ENCODE measurements at regions not wholly inside any gene's neighbourhood (a gene's known extent, or its start where the extent isn't known, plus 50 kb on each side); places are given as distances from the start of the nearest gene placed in this dataset.

DNA sequence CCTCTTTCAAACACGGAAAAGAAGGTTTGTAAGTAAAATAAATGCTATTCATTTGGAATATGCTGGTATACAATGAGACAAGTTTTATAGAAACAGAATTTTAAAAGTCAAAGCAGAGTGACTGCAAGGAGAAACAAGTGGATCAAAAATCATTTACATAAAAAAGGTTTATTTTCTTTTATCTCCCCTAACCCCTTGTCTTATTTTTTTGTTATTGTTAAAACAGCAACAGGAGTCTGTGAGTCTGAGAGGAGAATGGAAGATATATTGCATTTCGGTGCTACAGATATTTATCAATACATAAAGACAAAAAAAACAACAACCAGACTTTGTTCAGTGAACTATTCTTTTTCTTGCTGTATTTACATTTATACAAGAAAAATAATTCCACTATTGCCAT lies 1116.4 kb downstream of the OTOL1 start (continued):
- TF ChIP-seq, protein P1, sequence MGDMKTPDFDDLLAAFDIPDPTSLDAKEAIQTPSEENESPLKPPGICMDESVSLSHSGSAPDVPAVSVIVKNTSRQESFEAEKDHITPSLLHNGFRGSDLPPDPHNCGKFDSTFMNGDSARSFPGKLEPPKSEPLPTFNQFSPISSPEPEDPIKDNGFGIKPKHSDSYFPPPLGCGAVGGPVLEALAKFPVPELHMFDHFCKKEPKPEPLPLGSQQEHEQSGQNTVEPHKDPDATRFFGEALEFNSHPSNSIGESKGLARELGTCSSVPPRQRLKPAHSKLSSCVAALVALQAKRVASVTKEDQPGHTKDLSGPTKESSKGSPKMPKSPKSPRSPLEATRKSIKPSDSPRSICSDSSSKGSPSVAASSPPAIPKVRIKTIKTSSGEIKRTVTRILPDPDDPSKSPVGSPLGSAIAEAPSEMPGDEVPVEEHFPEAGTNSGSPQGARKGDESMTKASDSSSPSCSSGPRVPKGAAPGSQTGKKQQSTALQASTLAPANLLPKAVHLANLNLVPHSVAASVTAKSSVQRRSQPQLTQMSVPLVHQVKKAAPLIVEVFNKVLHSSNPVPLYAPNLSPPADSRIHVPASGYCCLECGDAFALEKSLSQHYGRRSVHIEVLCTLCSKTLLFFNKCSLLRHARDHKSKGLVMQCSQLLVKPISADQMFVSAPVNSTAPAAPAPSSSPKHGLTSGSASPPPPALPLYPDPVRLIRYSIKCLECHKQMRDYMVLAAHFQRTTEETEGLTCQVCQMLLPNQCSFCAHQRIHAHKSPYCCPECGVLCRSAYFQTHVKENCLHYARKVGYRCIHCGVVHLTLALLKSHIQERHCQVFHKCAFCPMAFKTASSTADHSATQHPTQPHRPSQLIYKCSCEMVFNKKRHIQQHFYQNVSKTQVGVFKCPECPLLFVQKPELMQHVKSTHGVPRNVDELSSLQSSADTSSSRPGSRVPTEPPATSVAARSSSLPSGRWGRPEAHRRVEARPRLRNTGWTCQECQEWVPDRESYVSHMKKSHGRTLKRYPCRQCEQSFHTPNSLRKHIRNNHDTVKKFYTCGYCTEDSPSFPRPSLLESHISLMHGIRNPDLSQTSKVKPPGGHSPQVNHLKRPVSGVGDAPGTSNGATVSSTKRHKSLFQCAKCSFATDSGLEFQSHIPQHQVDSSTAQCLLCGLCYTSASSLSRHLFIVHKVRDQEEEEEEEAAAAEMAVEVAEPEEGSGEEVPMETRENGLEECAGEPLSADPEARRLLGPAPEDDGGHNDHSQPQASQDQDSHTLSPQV (IDR thresholded peaks at IDR 0.05): no peak
- TF ChIP-seq MCM7 (IDR thresholded peaks at IDR 0.05) (no peak), PPARD (CRISPR knock-in tag; IDR thresholded peaks at IDR 0.05) (no peak), ZNF133 (CRISPR knock-in tag; IDR thresholded peaks at IDR 0.05) (no peak)

DNA sequence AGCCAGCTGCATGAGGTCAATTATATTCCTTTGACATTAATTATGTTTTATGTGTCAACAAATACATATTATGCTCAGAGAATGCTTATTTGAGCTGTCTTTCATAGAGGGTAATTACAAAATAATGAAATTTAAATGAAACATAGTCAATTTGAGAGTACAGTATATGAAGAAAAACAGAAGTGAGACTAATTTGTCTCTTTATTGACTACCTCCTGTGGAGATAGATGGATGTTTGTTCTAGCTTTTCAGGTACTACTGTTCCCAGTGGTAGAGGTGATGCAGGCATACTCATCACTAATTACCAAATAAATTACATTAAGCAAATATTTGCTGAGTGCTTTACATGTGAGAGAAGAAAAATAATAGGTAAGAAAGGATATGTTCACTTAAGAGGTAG lies 1129.6 kb downstream of the OTOL1 start:
- no TSS peak for BruUV-seq (replicated peaks)
- DNase-seq (ENCODE audit: extremely low read depth in 1 of 4, low spot score in 3 of 4) (no peak), ATAC-seq (no peak), FAIRE-seq (no peak)
- Histone ChIP-seq H3K9ac (ENCODE audit: insufficient read depth in 1 of 2, low read depth in 2 of 2, low read length in 2 of 2) (no peak overlapping the region), H3K27me3 (ENCODE audit: control insufficient read depth in 2 of 2, insufficient read depth in 2 of 2, low read length in 2 of 2) (no peaks in the 10 kb centered on the region), H4K20me1 (replicated peaks; ENCODE audit: control insufficient read depth, insufficient read depth, low read length) (no peaks in the 10 kb centered on the region), H3K36me3 (ENCODE audit: control insufficient read depth, insufficient read depth, low read length) (no peaks in the 10 kb centered on the region), H3K4me1 (replicated peaks in 1 of 2; ENCODE audit: control insufficient read depth in 2 of 2, insufficient read depth in 2 of 2, low read length in 2 of 2) (no peaks in the 10 kb centered on the region), H3K27ac (ENCODE audit: extremely low read depth, low read depth, low read length) (no peak overlapping the region), H3K9me1 (ENCODE audit: control insufficient read depth, insufficient read depth, low read length) (no peaks in the 10 kb centered on the region), H3K4me3 (no peak overlapping the region), H2AFZ (ENCODE audit: low read depth, low read length) (no peak overlapping the region), H3K79me2 (ENCODE audit: control insufficient read depth, insufficient read depth, low read length) (no peaks in the 10 kb centered on the region), H3K4me2 (ENCODE audit: insufficient read depth, low read length) (no peak overlapping the region), H3K9me3 (replicated peaks; ENCODE audit: control insufficient read depth, insufficient read depth, low read depth, low read length) (no peaks in the 10 kb centered on the region)
- CTCF ChIA-PET (ENCODE audit: low intra/inter-chr PET ratio): no interaction called here
- intact Hi-C loops (cut with micrococcal nuclease) (no loop called here), in situ Hi-C loops (cut with MboI) (no loop called here)
- POLR2A ChIA-PET: no interaction called here
- TF ChIP-seq ZNF212 (CRISPR knock-in tag; IDR thresholded peaks at IDR 0.05): no peak
- no peak for TF ChIP-seq ZNF239 (CRISPR knock-in tag; IDR thresholded peaks at IDR 0.05)
- TF ChIP-seq NRF1 (conservative IDR thresholded peaks at IDR 0.05 in 1 of 2, IDR thresholded peaks at IDR 0.05 in 1 of 2): no peak
- no peak for TF ChIP-seq RAD21 (CRISPR knock-in tag; conservative IDR thresholded peaks at IDR 0.05 in 1 of 2, IDR thresholded peaks at IDR 0.05 in 1 of 2)
- TF ChIP-seq PURB (CRISPR knock-in tag; IDR thresholded peaks at IDR 0.05; ENCODE audit: low read depth): no peak
- no peak for TF ChIP-seq DPF2 (IDR thresholded peaks at IDR 0.05)
- no peak for TF ChIP-seq STAG1 (CRISPR knock-in tag; IDR thresholded peaks at IDR 0.05; ENCODE audit: borderline replicate concordance)
- TF ChIP-seq RBBP5 (IDR thresholded peaks at IDR 0.05; ENCODE audit: borderline replicate concordance, insufficient read depth, low read length, poor library complexity, severe bottlenecking): no peak
- TF ChIP-seq KLF10 (CRISPR knock-in tag; IDR thresholded peaks at IDR 0.05): no peak
- no peak for TF ChIP-seq HNRNPLL (IDR thresholded peaks at IDR 0.05; ENCODE audit: low read depth, low read length, poor library complexity, severe bottlenecking)
- no peak for TF ChIP-seq XRCC4 (IDR thresholded peaks at IDR 0.05; ENCODE audit: extremely low read depth, insufficient read depth, insufficient read length)
- TF ChIP-seq, protein P2, sequence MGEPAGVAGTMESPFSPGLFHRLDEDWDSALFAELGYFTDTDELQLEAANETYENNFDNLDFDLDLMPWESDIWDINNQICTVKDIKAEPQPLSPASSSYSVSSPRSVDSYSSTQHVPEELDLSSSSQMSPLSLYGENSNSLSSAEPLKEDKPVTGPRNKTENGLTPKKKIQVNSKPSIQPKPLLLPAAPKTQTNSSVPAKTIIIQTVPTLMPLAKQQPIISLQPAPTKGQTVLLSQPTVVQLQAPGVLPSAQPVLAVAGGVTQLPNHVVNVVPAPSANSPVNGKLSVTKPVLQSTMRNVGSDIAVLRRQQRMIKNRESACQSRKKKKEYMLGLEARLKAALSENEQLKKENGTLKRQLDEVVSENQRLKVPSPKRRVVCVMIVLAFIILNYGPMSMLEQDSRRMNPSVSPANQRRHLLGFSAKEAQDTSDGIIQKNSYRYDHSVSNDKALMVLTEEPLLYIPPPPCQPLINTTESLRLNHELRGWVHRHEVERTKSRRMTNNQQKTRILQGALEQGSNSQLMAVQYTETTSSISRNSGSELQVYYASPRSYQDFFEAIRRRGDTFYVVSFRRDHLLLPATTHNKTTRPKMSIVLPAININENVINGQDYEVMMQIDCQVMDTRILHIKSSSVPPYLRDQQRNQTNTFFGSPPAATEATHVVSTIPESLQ (CRISPR knock-in tag; IDR thresholded peaks at IDR 0.05): no peak
- TF ChIP-seq BRD9 (IDR thresholded peaks at IDR 0.05; ENCODE audit: low read depth, partially characterized antibody): no peak
